HG03520 (cell line): ENCODE measurements at regions not wholly inside any gene's neighbourhood (a gene's known extent, or its start where the extent isn't known, plus 50 kb on each side); places are given as distances from the start of the nearest gene placed in this dataset.

ENCODE experiments used
- ATAC-seq: cut with Tn5 transposase; IDR thresholded peaks from one replicate; pipeline ENCODE4 v1.9.1; 2021; ENCODE audit warnings: mild to moderate bottlenecking, moderate library complexity; ENCODE audit not compliant: unreplicated experiment

GRCh38 chr5:165805756-165806155, 2300.3 kb downstream of the MAT2B start:
- ATAC-seq: no peak

GRCh38 chr5:165808335-165808734, 2302.9 kb downstream of the MAT2B start:
- no peak for ATAC-seq

GRCh38 chr5:165809914-165810313, 2304.5 kb downstream of the MAT2B start:
- ATAC-seq: no peak

- ATAC-seq: no peak
Observed at GRCh38 chr5:165829504-165829903, 2324.1 kb downstream of the MAT2B start.

- ATAC-seq: no peak
Observed at GRCh38 chr5:165834891-165835290, 2329.5 kb downstream of the MAT2B start.

- no peak for ATAC-seq
Observed at GRCh38 chr5:165836046-165836445, 2330.6 kb downstream of the MAT2B start.

GRCh38 chr5:165837286-165837685, 2331.9 kb downstream of the MAT2B start:
- no peak for ATAC-seq

- no peak for ATAC-seq
Observed at GRCh38 chr5:165844571-165844970, 2339.2 kb downstream of the MAT2B start.

- no peak for ATAC-seq
Observed at GRCh38 chr5:165858118-165858517, 2352.7 kb downstream of the MAT2B start.

GRCh38 chr5:165859251-165859650, 2353.8 kb downstream of the MAT2B start:
- no peak for ATAC-seq

- no peak for ATAC-seq
Observed at GRCh38 chr5:165863239-165863638, 2357.8 kb downstream of the MAT2B start.

GRCh38 chr5:165871291-165871690, 2365.9 kb downstream of the MAT2B start:
- ATAC-seq: no peak

- ATAC-seq: no peak
Observed at GRCh38 chr5:165874851-165875250, 2369.4 kb downstream of the MAT2B start.

GRCh38 chr5:165876538-165876937, 2371.1 kb downstream of the MAT2B start:
- ATAC-seq: no peak

GRCh38 chr5:165877475-165877874, 2372.1 kb downstream of the MAT2B start:
- ATAC-seq: no peak

GRCh38 chr5:165881259-165881658, 2375.8 kb downstream of the MAT2B start:
- ATAC-seq: no peak

GRCh38 chr5:165882099-165882498, 2376.7 kb downstream of the MAT2B start:
- ATAC-seq: no peak

- no peak for ATAC-seq
Observed at GRCh38 chr5:165885623-165886350, 2380.4 kb downstream of the MAT2B start.

GRCh38 chr5:165887147-165887546, 2381.7 kb downstream of the MAT2B start:
- no peak for ATAC-seq

GRCh38 chr5:165892383-165892782, 2387.0 kb downstream of the MAT2B start:
- no peak for ATAC-seq

GRCh38 chr5:165894916-165895315, 2389.5 kb downstream of the MAT2B start:
- ATAC-seq: no peak

GRCh38 chr5:165903835-165904234, 2387.6 kb upstream of the WWC1 start:
- ATAC-seq: no peak

GRCh38 chr5:165906871-165907270, 2384.6 kb upstream of the WWC1 start:
- ATAC-seq: no peak
